ENCODE measurements at regions not wholly inside any gene's neighbourhood (a gene's known extent, or its start where the extent isn't known, plus 50 kb on each side); places are given as distances from the start of the nearest gene placed in this dataset.

DNA sequence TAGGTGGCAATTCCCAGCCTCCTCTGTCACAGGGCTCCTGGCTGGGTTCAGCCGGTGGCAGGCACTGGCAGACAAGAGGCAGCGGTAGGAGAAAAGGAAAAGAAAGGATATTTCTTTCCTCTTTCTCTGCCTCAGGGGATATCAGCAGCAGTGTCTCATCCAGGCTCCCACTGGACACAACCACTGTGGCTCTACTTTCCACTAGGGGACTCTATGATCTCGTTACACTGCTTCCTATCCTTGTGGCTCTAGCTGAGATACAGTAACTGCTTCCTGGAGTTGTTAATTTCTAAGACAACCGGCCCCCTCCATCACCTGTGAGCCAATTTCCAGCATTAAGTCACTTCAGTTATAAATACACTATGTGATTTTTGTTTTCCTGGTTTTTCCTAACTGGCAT, 102.0 kb upstream of the LRFN2 start:
- no peak for TF ChIP-seq CTCF (conservative IDR thresholded peaks at IDR 0.05 in 1 of 2, IDR thresholded peaks at IDR 0.05 in 1 of 2; ENCODE audit: low read depth in 1 of 2, low read length in 2 of 2)
- no peak for TF ChIP-seq EZH2 (IDR thresholded peaks at IDR 0.05; ENCODE audit: low read length, missing control alignments)

Data from fibroblast of lung (primary cell).